NCI-H2029 treated with DMSO at 0.1 percent for 48 hours (cell line): ENCODE measurements at regions not wholly inside any gene's neighbourhood (a gene's known extent, or its start where the extent isn't known, plus 50 kb on each side); places are given as distances from the start of the nearest gene placed in this dataset.

Source experiments
- DNase-seq: peaks from one replicate; lab custom pipeline; 2025; lab: John Stamatoyannopoulos, UW

- no peak for DNase-seq
Measured at GRCh38 chr13:106299621-106300020, 235.8 kb downstream of the EFNB2 start.

DNA sequence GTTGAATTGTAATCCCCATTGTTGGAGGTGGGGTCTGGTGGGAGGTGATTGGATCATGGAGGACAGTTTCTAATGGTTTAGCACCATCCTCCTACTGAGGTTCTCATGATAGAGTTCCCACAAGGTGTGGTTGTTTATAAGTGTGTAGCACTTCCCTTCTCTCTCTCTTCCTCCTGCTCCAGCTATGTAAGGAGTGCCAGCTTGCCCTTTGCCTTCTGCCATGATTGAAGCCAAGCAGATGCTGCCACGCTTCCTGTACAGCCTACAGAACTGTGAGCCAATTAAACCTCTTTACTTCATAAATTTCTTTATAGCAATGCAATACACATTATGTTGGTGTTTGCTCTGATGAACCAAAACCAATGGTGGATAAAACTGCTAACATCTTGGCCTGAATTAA lies 238.2 kb downstream of the EFNB2 start:
- DNase-seq, result no peak

DNA sequence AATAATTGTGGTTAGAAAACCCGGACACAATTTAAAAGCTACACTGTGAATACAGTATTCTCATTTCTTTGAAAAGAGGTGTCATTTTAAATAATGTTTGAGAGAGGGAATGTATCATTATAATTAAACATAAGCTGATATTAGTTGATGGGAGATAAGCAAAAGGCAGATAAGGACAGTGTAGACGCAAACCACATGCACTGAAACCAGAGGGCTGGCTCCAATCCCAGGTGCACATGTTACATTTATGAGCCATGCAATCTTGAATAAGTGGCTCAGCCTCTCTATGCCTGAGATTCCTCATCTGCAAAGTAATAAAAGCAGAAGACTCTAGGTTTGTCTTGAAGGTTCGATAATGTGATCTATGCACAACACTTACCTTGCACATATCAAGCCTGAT lies 238.7 kb downstream of the EFNB2 start:
- no peak for DNase-seq

GRCh38 chr13:106295971-106296370 lies 239.5 kb downstream of the EFNB2 start:
- no peak for DNase-seq

GRCh38 chr13:106291006-106291405 lies 244.5 kb downstream of the EFNB2 start:
- DNase-seq, result no peak

DNA sequence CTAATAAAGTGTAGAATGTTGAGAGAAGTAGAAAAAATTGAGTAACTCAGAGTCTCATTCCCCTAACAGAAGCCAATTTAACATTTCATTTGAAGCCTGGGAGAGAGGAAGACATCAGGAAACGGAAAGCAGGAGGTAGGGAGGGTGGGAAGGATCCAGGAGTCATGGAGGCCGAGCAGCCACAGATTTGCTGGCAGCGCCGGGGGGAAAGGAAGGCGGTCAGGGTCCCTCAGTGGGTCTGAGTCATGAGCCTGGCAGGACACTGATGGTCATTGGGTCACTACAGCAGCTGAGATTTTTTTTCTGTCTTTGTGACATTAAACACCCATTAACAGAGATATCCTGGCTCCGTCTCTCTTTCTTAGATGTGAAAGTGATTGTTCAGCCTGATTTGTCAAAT lies 248.1 kb downstream of the EFNB2 start:
- DNase-seq, result no peak

DNA sequence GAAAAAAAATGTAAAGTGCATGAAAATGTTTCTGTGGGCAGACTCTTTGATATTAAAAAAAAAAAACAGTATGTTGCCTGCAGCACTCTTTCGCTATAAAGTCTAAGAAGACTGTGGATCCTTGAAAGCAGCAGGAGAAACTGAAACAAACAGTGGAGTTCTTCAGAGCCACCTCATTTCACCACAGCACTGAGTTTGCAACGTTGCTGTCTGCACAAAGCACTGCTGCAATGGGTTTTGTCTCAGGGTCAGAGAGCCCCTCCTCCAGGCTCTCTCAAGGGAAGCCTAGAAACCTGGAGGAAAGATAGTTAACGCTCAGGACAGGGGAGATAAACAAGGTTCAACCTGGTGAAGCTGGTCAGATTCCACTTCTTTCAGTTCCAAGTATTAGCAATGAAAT lies 248.7 kb downstream of the EFNB2 start:
- no peak for DNase-seq

DNA sequence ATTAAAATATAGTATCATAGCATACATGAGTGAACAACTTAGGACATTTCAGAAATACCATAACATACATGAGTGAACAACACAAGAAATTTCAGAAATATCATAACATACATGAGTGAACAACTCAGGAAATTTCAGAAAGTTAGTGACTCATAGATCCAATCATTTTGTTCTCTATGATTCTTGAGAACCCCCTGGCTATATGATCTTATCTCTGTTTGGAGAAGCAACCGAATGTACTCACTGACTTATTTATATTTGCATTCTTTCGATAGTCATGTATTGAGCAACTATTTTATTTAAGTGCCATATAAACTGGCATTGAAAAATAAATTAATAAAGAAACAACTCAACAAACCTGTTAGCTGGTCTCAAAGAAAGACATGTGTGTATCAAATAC lies 251.1 kb downstream of the EFNB2 start:
- DNase-seq, result no peak

DNA sequence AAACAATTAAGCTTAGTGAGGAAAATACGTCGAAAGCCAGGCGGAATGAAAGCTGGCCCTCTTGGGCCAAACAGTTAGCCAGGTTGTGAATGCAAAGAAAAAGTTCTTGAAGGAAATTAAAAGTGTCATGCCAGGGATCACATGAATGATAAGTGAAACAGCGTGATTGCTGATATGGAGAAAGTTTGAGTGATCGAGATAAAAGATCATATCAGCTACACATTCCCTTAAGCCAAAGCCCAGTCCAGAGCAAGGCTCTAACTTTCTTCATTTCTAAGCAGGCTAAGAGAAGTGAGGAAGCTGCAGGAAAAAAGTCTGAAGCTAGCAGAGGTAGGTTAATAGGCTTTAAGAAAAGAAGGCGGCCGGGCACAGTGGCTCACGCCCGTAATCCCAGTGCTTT lies 254.0 kb downstream of the EFNB2 start:
- DNase-seq, result no peak

GRCh38 chr13:106277484-106278154 lies 257.8 kb downstream of the EFNB2 start:
- DNase-seq, result no peak

- no peak for DNase-seq
Measured at GRCh38 chr13:106276876-106277275, 258.6 kb downstream of the EFNB2 start.

DNA sequence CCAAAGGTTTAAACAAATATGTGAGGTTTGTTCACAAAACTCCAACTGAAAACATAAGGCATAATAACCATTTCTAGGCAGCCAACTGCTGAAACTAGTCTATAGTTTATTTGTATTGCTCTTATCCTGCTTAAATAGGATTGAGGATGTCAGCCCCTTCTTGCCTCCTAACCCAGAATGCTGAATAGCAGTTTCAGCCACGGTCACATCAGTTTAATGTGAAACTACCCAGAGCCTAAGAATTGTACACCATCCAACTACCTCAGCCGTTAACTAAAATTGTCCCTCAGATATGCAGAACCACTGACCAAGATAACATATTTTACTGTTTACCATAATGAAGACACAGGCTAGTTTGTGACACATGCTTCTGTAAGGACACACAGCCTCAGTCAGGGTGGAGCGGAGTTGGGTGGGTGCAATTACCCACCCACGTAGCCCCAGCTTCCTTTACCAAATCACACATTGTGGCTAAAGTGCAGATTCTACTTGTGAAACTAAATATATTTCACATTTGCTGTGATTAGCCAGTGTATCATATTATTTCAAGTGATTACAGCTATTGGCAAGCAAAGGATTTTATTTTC lies 259.9 kb downstream of the EFNB2 start:
- DNase-seq, result no peak

DNA sequence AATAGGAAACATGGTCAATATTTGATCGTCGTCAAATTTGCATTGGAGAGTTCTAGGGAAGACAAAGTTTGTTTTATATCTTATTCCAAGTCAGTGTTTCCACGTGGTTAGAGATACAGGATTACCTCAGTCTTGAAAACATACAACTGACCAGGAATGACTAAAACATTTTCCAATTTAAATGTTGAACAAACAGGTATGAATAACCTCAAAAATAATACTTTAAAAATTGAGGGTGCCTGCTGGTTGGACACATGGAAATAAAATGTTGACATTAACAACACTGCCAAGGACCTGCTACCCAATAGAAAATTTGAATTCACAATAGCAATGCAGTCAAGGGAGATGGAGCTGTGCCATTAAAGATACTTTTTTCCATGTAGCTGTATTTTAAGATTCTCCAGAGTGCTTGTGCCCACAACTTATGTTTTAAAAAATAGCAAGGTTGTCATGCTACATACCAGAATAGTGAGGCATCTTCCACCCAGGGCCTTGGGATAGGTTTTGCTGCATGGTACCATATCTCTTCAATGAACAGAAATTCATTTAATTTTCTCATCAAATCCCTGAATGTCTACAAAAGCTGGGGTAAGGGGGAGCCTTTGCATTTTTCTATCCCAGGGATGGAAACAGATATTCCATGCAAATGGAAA lies 260.8 kb downstream of the EFNB2 start:
- no peak for DNase-seq

- DNase-seq, result no peak
Measured at GRCh38 chr13:106263801-106264200, 271.7 kb downstream of the EFNB2 start.

GRCh38 chr13:106262886-106263285 lies 272.6 kb downstream of the EFNB2 start:
- DNase-seq, result no peak

- DNase-seq, result no peak
Measured at GRCh38 chr13:106261450-106261849, 274.0 kb downstream of the EFNB2 start.

DNA sequence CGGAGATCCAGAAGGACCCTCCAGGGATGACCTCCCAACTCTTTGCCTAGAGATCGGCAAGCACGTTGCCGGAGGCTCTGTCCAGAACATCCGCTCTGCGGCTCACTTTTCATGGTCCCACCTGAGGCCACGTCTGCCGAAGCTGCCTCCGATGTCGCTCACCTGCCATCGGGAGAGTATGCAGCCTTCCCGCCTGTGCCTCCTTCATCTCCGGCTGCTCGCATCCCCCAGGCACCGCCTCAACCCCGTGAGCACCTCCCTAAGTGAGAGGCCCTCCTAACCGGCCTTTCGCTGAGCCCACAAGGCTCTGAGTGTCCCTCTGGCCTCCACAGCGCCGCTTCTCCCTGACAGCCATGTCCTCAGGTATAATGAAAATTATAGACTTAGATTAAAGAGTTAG lies 275.1 kb downstream of the EFNB2 start:
- DNase-seq, result no peak

- no peak for DNase-seq
Measured at GRCh38 chr13:106259928-106260327, 275.5 kb downstream of the EFNB2 start.

DNA sequence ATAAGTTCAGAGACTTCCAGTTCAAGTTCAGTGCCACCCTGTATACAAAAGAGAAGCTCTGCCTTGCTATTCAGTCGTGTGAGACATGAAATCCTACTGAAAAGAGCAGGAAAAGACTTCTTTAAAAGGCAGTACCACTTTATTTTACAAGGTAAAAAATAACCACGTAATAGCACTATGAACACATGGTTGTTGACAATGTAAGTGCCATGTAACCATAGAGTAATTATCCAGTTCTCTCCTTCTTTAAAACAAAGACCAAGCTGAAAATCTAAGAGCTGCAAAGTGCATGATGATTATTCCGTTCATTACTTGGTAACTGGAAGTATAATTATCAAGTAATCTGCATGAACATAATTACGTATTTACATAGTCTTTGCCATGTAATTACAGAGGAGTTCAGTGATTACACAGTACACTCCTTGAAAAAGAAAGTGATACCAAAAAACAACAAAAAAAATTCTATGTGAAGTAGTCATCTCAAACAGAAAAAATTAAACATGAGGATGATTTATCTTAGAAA lies 288.7 kb downstream of the EFNB2 start:
- DNase-seq, result no peak

- no peak for DNase-seq
Measured at GRCh38 chr13:106246242-106246641, 289.2 kb downstream of the EFNB2 start.

DNA sequence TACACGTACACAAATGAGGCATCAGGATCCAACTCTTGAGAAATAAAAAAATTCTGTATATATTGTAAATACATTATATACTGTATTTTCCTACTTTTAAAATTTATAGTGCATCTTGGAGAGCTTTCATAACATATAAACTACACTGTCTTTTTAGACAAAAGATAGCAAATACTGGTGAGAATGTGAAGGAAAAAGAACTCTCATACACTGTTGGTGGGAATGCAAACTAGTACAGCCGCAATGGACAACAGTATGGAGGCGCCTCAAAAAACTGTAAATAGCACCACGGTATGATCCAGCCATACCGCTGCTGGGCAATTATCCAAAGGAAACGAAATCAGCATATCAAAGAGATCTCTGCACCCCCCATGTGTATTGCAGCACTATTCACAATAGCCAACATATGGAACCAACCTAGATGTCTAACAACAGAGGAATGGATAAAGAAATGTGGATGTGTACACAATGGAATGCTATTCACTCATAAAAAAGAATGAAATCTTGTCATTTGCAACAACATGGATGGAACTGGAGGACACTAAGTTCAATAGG lies 292.4 kb downstream of the EFNB2 start:
- no peak for DNase-seq

DNA sequence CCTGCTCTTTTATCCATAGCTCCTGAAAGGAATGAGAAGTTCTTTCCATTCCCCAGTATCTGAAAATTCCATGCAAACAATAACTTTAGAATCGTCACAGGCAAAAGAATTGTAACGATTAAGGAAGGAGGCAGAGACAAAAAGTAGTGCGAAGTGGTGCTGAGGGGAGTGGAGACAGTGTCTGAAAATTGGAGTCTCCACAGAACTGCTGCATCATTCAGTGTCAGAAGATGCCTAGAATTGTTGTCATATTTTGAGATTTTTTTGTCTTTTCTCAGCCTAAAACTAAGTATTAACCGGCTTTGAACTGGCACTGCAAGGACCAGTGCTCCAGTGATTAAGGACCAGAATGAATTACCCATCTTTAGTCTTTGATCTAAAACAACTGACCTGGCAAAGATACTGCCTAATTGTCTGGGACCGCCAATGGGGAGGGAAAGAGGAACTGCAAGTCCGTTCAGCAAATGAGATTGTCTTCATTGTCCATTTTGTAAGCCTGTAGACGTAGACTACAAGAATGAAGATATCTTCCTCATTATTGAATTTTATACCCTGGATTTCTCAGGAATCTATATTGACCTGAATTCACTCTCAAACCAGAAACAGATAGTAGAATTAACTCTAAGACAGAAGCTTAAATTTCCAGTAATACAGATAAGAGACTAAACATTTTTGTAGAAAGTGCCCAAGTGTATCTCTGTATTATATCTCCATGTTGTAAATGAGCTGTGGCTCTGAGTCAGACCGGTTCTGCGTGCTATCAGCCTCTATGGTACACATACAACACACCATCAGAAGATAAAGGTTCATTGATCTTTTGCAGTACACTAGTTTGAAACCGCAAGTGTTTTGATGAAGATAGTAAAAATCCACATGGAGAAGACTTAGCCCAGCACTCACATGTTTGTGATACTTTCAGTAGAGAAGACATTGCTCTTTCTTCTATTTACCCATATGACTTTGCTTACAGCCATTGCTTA lies 293.2 kb downstream of the EFNB2 start:
- no peak for DNase-seq
